Fibroblast of pulmonary artery (primary cell): ENCODE measurements at regions not wholly inside any gene's neighbourhood (a gene's known extent, or its start where the extent isn't known, plus 50 kb on each side); places are given as distances from the start of the nearest gene placed in this dataset.

Source experiments
- DNase-seq: peaks from one replicate; pipeline ENCODE4 v3.0.0-alpha.2; 2010; ENCODE audit warnings: low read depth
- H3K4me3 ChIP-seq: replicated peaks from 2 replicates; pipeline ENCODE4 v1.5.1; 2011; ENCODE audit warnings: low read depth, mild to moderate bottlenecking, control low read depth, low read length, moderate library complexity
- TF ChIP-seq, protein P1 (sequence below): IDR thresholded peaks from 2 replicates; pipeline ENCODE4 v1.5.1; 2011; ENCODE audit warnings: mild to moderate bottlenecking, control low read depth, low read length, inconsistent platforms; ENCODE audit errors: missing control alignments

DNA sequence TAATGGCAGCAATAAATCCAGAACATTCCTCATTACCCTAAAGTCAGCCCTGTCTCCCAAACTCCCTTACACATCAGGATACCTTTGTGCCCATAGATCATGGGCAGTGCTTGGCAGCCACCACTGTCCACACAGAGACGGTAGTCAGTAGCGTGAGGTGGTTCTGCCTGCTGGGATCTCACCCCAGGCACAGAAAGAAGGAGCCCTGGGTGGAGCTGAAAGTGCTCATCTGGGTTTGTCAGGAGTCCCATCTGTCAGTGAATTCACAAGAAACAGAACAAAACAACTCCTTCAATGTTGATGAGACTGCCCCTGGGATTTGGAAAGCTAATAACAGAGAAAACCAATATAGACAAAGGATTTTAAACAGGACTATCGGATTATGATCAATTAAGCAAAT lies 90.2 kb upstream of the PRSS58 start:
- no peak for DNase-seq
- no peak overlapping the region for H3K4me3 ChIP-seq
- TF ChIP-seq, protein P1, sequence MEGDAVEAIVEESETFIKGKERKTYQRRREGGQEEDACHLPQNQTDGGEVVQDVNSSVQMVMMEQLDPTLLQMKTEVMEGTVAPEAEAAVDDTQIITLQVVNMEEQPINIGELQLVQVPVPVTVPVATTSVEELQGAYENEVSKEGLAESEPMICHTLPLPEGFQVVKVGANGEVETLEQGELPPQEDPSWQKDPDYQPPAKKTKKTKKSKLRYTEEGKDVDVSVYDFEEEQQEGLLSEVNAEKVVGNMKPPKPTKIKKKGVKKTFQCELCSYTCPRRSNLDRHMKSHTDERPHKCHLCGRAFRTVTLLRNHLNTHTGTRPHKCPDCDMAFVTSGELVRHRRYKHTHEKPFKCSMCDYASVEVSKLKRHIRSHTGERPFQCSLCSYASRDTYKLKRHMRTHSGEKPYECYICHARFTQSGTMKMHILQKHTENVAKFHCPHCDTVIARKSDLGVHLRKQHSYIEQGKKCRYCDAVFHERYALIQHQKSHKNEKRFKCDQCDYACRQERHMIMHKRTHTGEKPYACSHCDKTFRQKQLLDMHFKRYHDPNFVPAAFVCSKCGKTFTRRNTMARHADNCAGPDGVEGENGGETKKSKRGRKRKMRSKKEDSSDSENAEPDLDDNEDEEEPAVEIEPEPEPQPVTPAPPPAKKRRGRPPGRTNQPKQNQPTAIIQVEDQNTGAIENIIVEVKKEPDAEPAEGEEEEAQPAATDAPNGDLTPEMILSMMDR = no peak

DNA sequence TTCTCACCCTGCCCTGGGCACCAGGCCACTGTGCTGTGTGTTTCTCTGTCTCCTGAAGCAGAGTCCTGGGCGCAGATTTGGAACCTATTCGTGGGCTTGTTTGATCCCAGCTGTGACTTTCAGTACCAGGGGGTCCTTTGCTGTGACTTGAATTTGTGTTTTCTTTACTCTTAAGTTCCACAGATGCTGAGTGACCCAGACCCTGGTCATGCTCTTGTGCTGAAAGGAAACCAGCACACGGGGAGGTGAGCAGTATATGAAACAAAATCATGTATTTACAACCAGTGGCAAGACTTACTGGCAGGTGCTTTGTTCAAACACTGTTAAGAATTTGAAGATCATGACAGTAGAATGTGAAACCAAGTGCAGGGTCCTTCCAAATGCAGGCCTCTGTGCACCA lies 89.2 kb upstream of the PRSS58 start:
- H3K4me3 ChIP-seq = no peak overlapping the region
- TF ChIP-seq, protein P1 = no peak
- no peak for DNase-seq

- H3K4me3 ChIP-seq = no peak overlapping the region
- DNase-seq = no peak
- TF ChIP-seq, protein P1 = no peak
These were observed 88.0 kb upstream of the PRSS58 start for GRCh38 chr7:142345811-142346210.

DNA sequence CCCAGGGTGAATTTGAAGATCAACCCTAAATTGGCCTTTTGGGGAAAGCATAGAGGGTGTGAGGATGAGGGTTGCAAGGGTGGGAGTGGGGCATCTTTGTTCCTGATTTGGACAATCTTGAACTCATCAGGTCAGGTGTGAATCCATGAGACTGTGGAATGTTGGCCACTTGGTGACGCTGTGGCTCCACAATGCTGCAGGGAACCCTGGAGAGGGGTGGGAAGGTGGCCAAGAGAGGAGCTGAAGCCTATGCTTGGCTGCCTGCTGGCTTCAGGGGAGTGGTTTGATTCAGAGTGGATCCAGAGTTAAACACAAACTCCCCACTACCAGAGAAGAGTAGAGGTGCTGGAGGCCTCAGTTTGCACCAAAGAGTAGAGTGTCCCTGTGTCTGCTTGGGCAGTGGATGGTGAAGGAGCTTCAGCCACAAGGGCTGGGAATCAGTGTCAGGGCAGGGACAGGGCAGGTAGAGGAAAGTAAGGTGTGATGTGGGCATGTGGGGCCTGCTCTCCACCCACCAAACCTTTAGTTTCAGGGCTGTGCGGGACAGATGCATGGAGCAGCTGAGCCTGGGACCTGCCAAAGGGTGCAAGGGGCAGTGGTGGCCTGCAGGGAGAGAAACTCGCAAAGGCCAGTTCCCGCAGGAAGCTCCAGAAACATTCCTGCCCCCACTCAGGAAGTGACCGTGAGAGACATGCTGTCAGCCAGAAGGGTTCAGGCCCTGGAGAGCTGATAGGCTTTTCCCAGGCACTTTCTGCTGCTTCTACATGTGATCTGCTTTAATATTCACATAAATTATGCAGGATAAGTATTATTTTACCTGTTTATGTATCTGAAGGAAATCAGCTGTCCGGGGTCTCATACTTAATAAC lies 81.0 kb upstream of the PRSS58 start:
- TF ChIP-seq, protein P1 = no peak
- DNase-seq = no peak
- no peak overlapping the region for H3K4me3 ChIP-seq

GRCh38 chr7:142337054-142338001 lies 79.5 kb upstream of the PRSS58 start:
- TF ChIP-seq, protein P1 = no peak
- H3K4me3 ChIP-seq = no peak overlapping the region
- no peak for DNase-seq

DNA sequence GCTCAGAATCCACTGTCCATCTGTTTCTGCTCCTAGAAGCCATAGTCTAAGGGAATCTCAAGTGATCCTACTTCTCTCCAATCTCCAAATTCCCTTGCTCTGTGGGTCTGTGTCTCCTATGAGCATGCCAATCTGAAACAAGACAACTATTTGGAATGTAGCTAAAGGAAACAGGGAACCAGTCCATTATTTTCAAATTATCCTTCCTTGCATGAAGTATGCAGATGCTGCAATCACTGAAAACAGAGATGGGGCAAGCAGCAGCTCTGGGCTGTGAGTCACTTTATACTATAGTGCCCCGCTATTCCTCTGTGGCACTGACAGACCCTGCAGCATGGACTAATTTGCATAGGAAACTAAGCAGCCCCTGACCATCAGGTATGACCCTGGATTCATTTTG lies 76.9 kb upstream of the PRSS58 start:
- H3K4me3 ChIP-seq = no peak overlapping the region
- no peak for DNase-seq
- TF ChIP-seq, protein P1 = no peak
